ENCODE measurements at regions not wholly inside any gene's neighbourhood (a gene's known extent, or its start where the extent isn't known, plus 50 kb on each side); places are given as distances from the start of the nearest gene placed in this dataset.

DNA sequence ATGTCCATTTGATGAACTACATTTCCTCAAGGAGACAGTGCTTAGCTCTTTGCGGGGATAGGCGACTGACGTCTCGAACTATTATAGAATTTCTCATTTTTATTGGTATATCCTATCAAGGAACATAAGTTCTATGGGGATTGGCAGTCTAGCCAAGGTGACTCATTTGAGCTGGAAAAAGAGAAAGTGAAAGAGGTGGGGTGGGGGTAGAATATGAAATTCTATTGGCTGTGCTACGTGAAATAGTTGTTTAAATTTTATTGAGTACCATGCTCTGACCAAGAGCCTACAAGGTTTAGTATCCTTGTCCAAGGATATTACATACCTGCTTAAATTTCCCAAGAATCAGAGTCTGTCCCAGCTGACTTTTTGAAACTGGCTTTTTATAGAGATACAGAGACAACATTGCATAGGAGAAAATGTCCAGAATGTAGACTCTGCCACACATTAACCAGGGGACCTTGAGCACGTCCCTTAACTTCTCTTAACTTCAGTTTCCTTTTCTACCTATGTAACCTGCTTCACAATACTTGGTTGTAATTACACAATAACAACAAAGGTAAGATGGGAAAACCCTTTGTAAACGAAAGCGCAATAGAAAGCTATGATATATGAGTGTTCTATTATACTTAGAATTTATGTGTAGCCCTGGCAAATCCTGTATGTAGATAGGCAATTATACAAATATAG is 226.4 kb upstream of the WWC1 start:
- TF ChIP-seq, protein P1, sequence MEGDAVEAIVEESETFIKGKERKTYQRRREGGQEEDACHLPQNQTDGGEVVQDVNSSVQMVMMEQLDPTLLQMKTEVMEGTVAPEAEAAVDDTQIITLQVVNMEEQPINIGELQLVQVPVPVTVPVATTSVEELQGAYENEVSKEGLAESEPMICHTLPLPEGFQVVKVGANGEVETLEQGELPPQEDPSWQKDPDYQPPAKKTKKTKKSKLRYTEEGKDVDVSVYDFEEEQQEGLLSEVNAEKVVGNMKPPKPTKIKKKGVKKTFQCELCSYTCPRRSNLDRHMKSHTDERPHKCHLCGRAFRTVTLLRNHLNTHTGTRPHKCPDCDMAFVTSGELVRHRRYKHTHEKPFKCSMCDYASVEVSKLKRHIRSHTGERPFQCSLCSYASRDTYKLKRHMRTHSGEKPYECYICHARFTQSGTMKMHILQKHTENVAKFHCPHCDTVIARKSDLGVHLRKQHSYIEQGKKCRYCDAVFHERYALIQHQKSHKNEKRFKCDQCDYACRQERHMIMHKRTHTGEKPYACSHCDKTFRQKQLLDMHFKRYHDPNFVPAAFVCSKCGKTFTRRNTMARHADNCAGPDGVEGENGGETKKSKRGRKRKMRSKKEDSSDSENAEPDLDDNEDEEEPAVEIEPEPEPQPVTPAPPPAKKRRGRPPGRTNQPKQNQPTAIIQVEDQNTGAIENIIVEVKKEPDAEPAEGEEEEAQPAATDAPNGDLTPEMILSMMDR (conservative IDR thresholded peaks at IDR 0.05) = no peak
- no peak overlapping the region for H3K27ac ChIP-seq

DNA sequence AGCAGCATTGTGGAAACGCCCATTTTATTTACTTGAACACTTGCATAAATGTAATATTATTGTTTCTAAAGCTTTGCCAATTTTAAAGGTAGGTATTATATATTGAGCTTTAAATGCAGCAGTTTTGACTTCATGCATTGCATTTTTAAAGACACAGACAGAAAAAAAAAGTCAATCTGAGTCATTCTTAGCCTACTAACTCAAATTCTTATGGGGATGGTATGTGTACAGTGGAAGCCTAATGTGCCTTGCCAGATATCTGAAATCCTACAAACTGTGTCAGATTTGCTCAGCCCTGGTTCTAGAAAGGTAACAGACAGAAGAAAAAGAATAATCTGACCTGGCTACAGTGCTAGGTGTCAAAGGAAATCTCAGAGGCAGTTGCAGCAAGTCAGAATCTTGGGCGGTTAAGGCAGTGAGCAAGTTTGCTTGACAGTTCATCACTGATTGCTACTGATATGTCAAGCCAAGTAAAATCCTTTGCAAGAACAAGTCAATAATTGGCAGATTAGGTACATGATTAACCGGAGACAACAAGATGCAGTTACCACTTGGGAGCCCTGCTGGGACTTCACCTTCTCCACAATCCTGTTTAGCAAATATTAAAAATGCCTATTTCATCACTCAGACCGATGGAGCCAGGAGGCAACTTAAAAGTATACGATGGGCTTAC is 224.8 kb upstream of the WWC1 start:
- H3K27ac ChIP-seq = no peak overlapping the region
- TF ChIP-seq, protein P1 (conservative IDR thresholded peaks at IDR 0.05) = no peak

DNA sequence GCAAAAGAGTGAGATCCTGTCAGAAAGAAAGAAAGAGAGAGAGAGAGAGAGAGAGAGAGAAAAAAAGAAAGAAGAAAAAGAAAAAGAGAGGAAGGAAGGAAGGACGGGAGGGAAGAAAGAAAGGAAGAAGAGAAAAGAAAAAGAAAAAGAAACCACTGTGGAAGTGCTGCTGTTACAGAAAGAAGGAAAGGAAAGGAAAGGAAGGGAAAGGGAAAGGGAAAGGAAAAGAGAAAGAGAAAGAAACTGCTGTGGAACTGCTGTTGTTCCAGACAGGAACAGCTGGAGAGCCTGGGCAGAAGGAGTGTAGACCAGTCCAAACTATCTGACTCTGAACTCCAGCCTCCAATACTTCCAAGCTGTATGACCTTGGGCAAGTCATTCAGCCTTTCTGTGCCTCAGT is 220.7 kb upstream of the WWC1 start:
- TF ChIP-seq, protein P1 (conservative IDR thresholded peaks at IDR 0.05) = no peak
- H3K27ac ChIP-seq = no peak overlapping the region

DNA sequence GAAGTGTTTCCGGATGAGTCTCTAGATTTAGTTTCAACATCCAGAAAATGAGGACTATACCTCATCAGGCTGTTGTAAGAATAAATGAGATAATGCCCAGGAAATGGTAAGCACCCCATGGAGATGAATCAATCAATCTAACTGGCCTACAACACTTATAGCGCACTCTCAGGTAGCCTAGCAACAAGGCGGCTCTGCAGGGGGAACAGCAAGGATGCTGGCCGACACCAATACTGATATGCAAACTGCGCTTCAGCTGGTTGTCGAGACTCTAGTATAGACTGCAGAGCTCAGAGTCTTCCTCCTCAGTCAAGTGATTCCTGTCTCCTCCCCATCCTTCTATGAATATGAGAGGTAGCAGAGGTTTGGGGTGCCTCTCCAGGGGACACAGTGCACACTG is 218.8 kb upstream of the WWC1 start:
- TF ChIP-seq, protein P1 (conservative IDR thresholded peaks at IDR 0.05) = no peak

DNA sequence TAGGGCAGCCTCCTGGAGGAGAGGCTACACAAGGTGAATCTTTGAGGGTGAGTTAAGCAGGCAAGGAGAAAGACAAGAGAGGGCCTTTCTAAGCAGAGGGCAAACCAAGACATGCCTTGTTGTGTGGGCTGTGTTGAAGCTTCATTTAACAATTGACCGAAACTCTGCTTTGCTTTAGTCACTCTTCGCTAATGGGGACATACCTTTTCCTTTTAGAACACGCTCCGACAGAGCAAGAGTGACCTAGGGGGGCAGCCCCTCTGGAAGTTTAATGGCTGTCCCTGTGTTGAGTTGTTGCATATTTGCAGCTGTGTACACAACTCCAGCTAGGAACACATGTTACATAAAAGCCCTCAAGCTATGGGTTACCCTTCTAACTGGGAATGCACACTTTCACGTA is 218.1 kb upstream of the WWC1 start:
- TF ChIP-seq, protein P1 (conservative IDR thresholded peaks at IDR 0.05) = no peak
- H3K27ac ChIP-seq = no peak overlapping the region

More for the DNA sequence above, 218.8 kb upstream of the WWC1 start:
- no peak overlapping the region for H3K27ac ChIP-seq

DNA sequence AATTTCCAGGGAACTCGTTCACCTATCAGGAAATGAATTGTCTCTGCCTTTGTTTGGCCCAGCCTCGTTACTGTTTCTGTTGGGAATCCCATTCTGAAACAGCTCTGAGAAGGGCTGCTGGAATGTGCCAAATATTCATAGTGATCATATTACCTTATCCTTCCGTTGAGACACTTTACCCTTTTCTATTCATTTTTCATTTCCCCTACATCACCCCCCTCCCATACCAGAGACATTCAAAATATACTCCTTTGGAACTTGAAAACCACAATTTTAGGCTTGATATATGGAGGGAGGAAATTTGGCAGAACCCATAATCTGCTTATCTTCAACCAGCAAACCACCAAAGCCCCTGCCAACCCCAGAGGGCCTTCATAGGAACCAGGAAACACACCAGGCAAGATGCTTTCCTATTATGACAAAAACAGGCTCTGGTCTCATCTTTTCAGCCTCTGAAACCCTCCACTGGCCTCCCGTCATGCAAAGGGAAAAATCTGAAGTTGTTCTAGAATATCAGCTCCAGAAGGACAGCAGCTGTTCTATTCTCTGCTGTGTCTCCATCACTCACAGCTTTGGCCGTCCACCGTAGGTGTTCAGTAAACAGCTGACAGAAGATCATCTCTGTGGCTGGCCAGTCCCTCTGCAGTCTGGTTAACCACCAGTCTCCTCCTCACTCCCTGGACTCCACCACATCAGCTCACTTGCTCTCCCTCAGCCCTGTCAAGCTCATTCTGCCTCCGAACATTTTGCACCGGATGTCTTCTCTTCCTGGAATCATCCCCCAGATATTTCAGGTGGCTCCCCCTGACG is 217.2 kb upstream of the WWC1 start:
- H3K27ac ChIP-seq = no peak overlapping the region
- TF ChIP-seq, protein P1 (conservative IDR thresholded peaks at IDR 0.05) = no peak

DNA sequence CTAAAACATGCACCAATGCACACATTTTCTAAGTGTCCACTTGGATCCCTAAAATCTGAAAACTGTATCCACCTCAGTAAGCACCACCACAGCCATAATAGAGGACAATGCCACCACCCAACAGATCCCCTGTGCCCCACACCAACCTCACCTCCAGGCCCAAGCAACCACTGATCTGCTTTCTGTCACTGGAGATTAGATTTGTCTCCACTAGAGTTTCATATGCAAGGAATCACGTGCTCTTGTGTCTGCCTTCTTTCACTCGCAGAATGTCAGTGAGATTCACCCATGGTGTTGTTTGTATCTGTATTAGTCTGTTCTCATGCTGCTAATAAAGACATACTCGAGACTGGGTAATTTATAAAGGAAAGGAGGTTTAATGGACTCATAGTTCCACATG is 216.1 kb upstream of the WWC1 start:
- no peak overlapping the region for H3K27ac ChIP-seq
- TF ChIP-seq, protein P1 (conservative IDR thresholded peaks at IDR 0.05) = no peak
